GM12875 (cell line): ENCODE measurements at regions not wholly inside any gene's neighbourhood (a gene's known extent, or its start where the extent isn't known, plus 50 kb on each side); places are given as distances from the start of the nearest gene placed in this dataset.

Experiments used
- H3K4me3 ChIP-seq: one replicate; pipeline ENCODE4 v1.5.1; 2011; ENCODE audit warnings: low read depth, low read length, control low read depth
- CTCF ChIP-seq: IDR thresholded peaks from 2 replicates; pipeline ENCODE4 v1.5.1; 2011; ENCODE audit warnings: low read depth, mild to moderate bottlenecking, control low read depth, inconsistent platforms, low read length, moderate library complexity, borderline replicate concordance; ENCODE audit not compliant: insufficient read depth

GRCh38 chr20:11281768-11282167, 608.0 kb upstream of the JAG1 start:
- H3K4me3 ChIP-seq: no peak overlapping the region
- TF ChIP-seq CTCF: no peak

GRCh38 chr20:11287126-11287525, 613.3 kb upstream of the JAG1 start:
- no peak overlapping the region for H3K4me3 ChIP-seq
- TF ChIP-seq CTCF: no peak

- no peak overlapping the region for H3K4me3 ChIP-seq
- no peak for TF ChIP-seq CTCF
Measured at GRCh38 chr20:11296221-11296620, 621.5 kb upstream of the BTBD3 start.

- TF ChIP-seq CTCF: no peak
- no peak overlapping the region for H3K4me3 ChIP-seq
Measured at GRCh38 chr20:11296951-11297350, 620.7 kb upstream of the BTBD3 start.

GRCh38 chr20:11301699-11302098, 616.0 kb upstream of the BTBD3 start:
- no peak overlapping the region for H3K4me3 ChIP-seq
- TF ChIP-seq CTCF: no peak

GRCh38 chr20:11302436-11302835, 615.3 kb upstream of the BTBD3 start:
- no peak overlapping the region for H3K4me3 ChIP-seq
- no peak for TF ChIP-seq CTCF

GRCh38 chr20:11304795-11305194, 612.9 kb upstream of the BTBD3 start:
- no peak for TF ChIP-seq CTCF
- no peak overlapping the region for H3K4me3 ChIP-seq
